Glomerular endothelial cell (primary cell): ENCODE measurements at regions not wholly inside any gene's neighbourhood (a gene's known extent, or its start where the extent isn't known, plus 50 kb on each side); places are given as distances from the start of the nearest gene placed in this dataset.

Experiments
- DNase-seq: peaks from one replicate; pipeline ENCODE4 v3.0.0-alpha.2; 2011; ENCODE audit warnings: low read depth, low spot score; ENCODE audit errors: extremely low read depth

GRCh38 chr17:12365805-12366204, 299.9 kb upstream of the MYOCD start:
- no peak for DNase-seq

GRCh38 chr17:12369065-12369464, 296.6 kb upstream of the MYOCD start:
- no peak for DNase-seq

GRCh38 chr17:12376276-12376675, 289.4 kb upstream of the MYOCD start:
- no peak for DNase-seq

GRCh38 chr17:12386225-12386624, 279.5 kb upstream of the MYOCD start:
- DNase-seq: no peak

GRCh38 chr17:12388226-12388625, 277.5 kb upstream of the MYOCD start:
- no peak for DNase-seq

GRCh38 chr17:12389421-12389820, 276.3 kb upstream of the MYOCD start:
- DNase-seq: no peak

GRCh38 chr17:12390631-12391030, 275.1 kb upstream of the MYOCD start:
- no peak for DNase-seq

- DNase-seq: no peak
These were observed 274.2 kb upstream of the MYOCD start for GRCh38 chr17:12391468-12391867.

GRCh38 chr17:12395733-12396354, 269.8 kb upstream of the MYOCD start:
- DNase-seq: no peak

- DNase-seq: no peak
These were observed 267.1 kb upstream of the MYOCD start for GRCh38 chr17:12398441-12399051.

- no peak for DNase-seq
These were observed 262.6 kb upstream of the MYOCD start for GRCh38 chr17:12402963-12403622.

- no peak for DNase-seq
These were observed 261.8 kb upstream of the MYOCD start for GRCh38 chr17:12403881-12404398.

GRCh38 chr17:12406623-12407215, 259.0 kb upstream of the MYOCD start:
- DNase-seq: no peak

- DNase-seq: no peak
These were observed 258.0 kb upstream of the MYOCD start for GRCh38 chr17:12407495-12408252.

GRCh38 chr17:12409082-12409481, 256.6 kb upstream of the MYOCD start:
- DNase-seq: no peak

- no peak for DNase-seq
These were observed 255.0 kb upstream of the MYOCD start for GRCh38 chr17:12410717-12411116.

GRCh38 chr17:12415031-12415430, 250.7 kb upstream of the MYOCD start:
- no peak for DNase-seq

- DNase-seq: no peak
These were observed 244.6 kb upstream of the MYOCD start for GRCh38 chr17:12421077-12421476.

- no peak for DNase-seq
These were observed 243.9 kb upstream of the MYOCD start for GRCh38 chr17:12421646-12422306.

GRCh38 chr17:12422651-12423050, 243.0 kb upstream of the MYOCD start:
- no peak for DNase-seq
